ENCODE measurements at regions not wholly inside any gene's neighbourhood (a gene's known extent, or its start where the extent isn't known, plus 50 kb on each side); places are given as distances from the start of the nearest gene placed in this dataset.

DNA sequence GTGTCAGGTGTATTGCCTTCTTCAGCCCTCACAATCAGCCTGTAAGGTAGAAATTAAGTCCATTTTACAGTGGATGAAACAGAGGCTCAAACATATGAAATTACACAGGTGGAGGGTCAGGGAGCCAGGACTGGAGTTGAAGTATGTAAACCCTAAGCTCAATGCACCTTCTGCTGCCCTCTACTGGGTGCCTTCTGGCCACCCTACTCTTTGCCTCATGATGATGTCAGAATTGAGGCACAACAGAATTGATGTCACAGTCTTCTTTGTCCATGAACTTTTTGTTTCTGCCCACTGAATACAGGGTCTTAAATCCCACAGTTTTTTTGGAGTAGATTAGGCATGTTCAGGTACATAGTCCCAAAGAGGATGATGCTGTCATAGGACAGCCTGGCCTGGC, 400.8 kb upstream of the CHD6 start (continued):
- TF ChIP-seq ZNF225 (CRISPR knock-in tag; IDR thresholded peaks at IDR 0.05): no peak
- TF ChIP-seq, protein P1, sequence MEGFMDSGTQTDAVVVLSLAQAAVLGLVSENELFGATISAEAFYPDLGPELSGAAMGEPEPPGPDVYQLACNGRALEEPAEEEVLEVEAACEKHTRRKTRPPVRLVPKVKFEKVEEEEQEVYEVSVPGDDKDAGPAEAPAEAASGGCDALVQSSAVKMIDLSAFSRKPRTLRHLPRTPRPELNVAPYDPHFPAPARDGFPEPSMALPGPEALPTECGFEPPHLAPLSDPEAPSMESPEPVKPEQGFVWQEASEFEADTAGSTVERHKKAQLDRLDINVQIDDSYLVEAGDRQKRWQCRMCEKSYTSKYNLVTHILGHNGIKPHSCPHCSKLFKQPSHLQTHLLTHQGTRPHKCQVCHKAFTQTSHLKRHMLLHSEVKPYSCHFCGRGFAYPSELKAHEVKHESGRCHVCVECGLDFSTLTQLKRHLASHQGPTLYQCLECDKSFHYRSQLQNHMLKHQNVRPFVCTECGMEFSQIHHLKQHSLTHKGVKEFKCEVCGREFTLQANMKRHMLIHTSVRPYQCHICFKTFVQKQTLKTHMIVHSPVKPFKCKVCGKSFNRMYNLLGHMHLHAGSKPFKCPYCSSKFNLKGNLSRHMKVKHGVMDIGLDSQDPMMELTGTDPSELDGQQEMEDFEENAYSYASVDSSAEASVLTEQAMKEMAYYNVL (CRISPR knock-in tag; IDR thresholded peaks at IDR 0.05; ENCODE audit: borderline replicate concordance): no peak
- no peak for TF ChIP-seq ZNF598 (CRISPR knock-in tag; IDR thresholded peaks at IDR 0.05; ENCODE audit: borderline replicate concordance)
- peak; percentile 55 for TF ChIP-seq XRCC5 (optimal IDR thresholded peaks at IDR 0.05; ENCODE audit: low read length)
- TF ChIP-seq ZNF747 (CRISPR knock-in tag; IDR thresholded peaks at IDR 0.05; ENCODE audit: borderline replicate concordance): no peak
- peak; percentile 13; the same call in 1 of the 2 replicates for TF ChIP-seq SMC3 (IDR thresholded peaks at IDR 0.05; ENCODE audit: low read length)
- TF ChIP-seq ZNF446 (CRISPR knock-in tag; IDR thresholded peaks at IDR 0.05): no peak
- TF ChIP-seq RAD21 (CRISPR knock-in tag; IDR thresholded peaks at IDR 0.05): no peak
- TF ChIP-seq ZNF782 (CRISPR knock-in tag; IDR thresholded peaks at IDR 0.05; ENCODE audit: borderline replicate concordance): no peak
- no peak for TF ChIP-seq MZF1 (CRISPR knock-in tag; IDR thresholded peaks at IDR 0.05; ENCODE audit: borderline replicate concordance)
- no peak for TF ChIP-seq EP300 (IDR thresholded peaks at IDR 0.05; ENCODE audit: low read depth in 2 of 2, low read length in 2 of 2)
- TF ChIP-seq EP300 (CRISPR knock-in tag; IDR thresholded peaks at IDR 0.05; ENCODE audit: borderline replicate concordance): no peak
- TF ChIP-seq NR3C1 (CRISPR knock-in tag; IDR thresholded peaks at IDR 0.05): no peak

DNA sequence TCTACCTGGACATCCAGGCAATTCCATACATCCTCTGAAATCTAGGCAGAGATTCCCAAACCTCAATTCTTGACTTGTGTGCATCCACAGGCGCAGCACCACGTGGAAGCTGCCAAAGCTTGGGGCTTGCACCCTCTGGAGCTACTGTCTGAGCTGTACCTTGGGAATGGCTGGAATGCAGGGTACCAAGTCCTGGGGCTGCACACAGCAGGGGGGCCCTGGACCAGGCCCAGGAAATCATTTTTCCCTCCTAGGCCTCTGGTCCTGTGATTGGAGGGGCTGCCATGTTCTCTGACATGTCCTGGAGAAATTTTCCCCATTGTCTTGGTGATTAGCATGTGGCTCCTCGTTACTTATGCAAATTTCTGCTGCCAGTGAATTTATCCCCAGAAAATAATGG, 391.9 kb upstream of the CHD6 start:
- BruUV-seq (replicated peaks): no TSS peak
- H3K9me3 ChIP-seq (ENCODE audit: low read length): peaks cover 25% of the 10 kb centered on the region
- no peak overlapping the region for H3K27ac ChIP-seq (ENCODE audit: extremely low read length, insufficient read depth, low read length)
- H3K9ac ChIP-seq (ENCODE audit: insufficient read depth, low read depth, low read length): no peak overlapping the region
- no peaks in the 10 kb centered on the region for H3K4me1 ChIP-seq (ENCODE audit: insufficient read depth, low read length)
- no peak for DNase-seq (ENCODE audit: low spot score)
- 0% methylated on average over 3 of the region's 3 CpGs for WGBS (ENCODE audit: low lambda C conversion rate)
- intact Hi-C loops (cut with micrococcal nuclease; ENCODE audit: unreplicated experiment): no loop called here
- no peak overlapping the region for H2AFZ ChIP-seq (ENCODE audit: low read length)
- ATAC-seq: no peak
- H3K79me2 ChIP-seq (ENCODE audit: insufficient read depth, low read length): no peaks in the 10 kb centered on the region
- H3K4me2 ChIP-seq (ENCODE audit: low read depth, low read length): no peak overlapping the region
- H3K36me3 ChIP-seq (replicated peaks in 1 of 2; ENCODE audit: control insufficient read depth in 1 of 2, insufficient read depth in 2 of 2, low read length in 2 of 2): no peaks in the 10 kb centered on the region
- H3K27me3 ChIP-seq (ENCODE audit: control insufficient read depth in 1 of 2, insufficient read depth in 2 of 2, low read length in 2 of 2): no peaks in the 10 kb centered on the region
- no peak overlapping the region for H3K4me3 ChIP-seq (replicated peaks in 1 of 3; ENCODE audit: insufficient read depth in 1 of 3, low read depth in 2 of 3, low read length in 3 of 3)
- no peak for FAIRE-seq
- CTCF ChIA-PET (ENCODE audit: low intra/inter-chr PET ratio, low total read pairs): no interaction called here
- no peaks in the 10 kb centered on the region for H4K20me1 ChIP-seq (ENCODE audit: insufficient read depth, low read length)
- in situ Hi-C loops (cut with HindIII; ENCODE audit: extremely low pct_ligation_motif_present, low pct_unique_long_range_greater_than_20kb): no loop called here
- POLR2A ChIA-PET: no interaction called here
- no peak for TF ChIP-seq ZNF430 (CRISPR knock-in tag; IDR thresholded peaks at IDR 0.05)
- TF ChIP-seq ATF2 (CRISPR knock-in tag; IDR thresholded peaks at IDR 0.05): no peak
- no peak for TF ChIP-seq ZNF780A (CRISPR knock-in tag; IDR thresholded peaks at IDR 0.05)
- TF ChIP-seq HNRNPUL1 (IDR thresholded peaks at IDR 0.05; ENCODE audit: low read depth, low read length): no peak
- TF ChIP-seq PLRG1 (conservative IDR thresholded peaks at IDR 0.05): no peak
- no peak for TF ChIP-seq TEF (CRISPR knock-in tag; IDR thresholded peaks at IDR 0.05)
- no peak for TF ChIP-seq TRIM24 (CRISPR knock-in tag; IDR thresholded peaks at IDR 0.05)
- no peak for TF ChIP-seq TBL1XR1 (IDR thresholded peaks at IDR 0.05; ENCODE audit: borderline replicate concordance, low read length, partially characterized antibody)
- TF ChIP-seq ZNF292 (CRISPR knock-in tag; IDR thresholded peaks at IDR 0.05; ENCODE audit: borderline replicate concordance, low read depth): no peak
- no peak for TF ChIP-seq TBP (CRISPR knock-in tag; IDR thresholded peaks at IDR 0.05)
- TF ChIP-seq ZNF3 (CRISPR knock-in tag; IDR thresholded peaks at IDR 0.05): no peak
